ELR (cell line): ENCODE measurements at regions not wholly inside any gene's neighbourhood (a gene's known extent, or its start where the extent isn't known, plus 50 kb on each side); places are given as distances from the start of the nearest gene placed in this dataset.

ENCODE experiments used
- DNase-seq: peaks from one replicate; pipeline ENCODE4 v3.0.0-alpha.2; 2015; ENCODE audit warnings: low read depth

DNA sequence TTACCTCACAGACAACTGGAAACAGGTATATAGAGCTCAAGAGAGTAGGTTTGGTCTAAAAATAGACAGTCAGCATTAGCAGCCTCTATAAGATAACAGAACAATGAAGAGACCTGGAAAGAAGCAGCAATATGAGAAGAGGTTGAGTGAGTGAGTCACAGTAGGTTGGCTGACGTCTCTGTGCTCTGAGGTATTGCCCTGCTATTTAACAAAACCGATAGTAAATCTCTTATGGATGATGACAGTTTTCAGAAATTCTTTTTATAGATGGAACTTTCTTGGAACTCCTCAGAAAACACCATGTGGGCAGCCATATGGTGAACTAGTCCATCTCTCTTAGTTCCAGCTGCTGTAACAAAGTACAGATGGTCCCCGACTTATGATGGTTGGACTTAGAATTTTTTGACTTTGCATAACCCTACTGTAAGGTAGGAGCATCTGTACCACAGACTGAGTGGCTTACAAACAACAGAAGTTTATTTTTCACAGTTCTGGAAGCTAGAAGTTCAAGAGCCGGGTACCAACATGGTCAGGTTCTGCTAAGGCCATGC, 123.5 kb downstream of the MBD2 start:
- no peak for DNase-seq

- DNase-seq: no peak
Observed at GRCh38 chr18:54100466-54100865, 124.0 kb downstream of the MBD2 start.

DNA sequence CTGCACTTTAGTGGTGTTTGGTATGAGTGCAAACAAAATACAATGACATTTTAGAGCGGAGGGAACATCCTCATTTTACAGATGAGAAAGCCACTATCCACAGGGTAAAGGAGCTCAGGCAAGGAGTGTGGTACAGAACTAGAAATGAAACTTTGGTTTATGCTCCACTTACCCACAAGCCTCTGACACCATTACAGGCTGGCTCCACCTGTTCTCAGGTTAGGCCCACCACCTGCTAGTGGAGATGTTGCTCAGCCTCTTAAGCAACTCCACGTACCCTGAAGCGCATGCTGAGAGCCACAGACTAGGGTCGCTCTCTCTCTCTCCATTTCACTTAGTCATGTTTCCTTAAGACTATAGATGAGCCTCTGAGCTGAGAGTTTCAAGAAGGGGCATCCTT, 130.0 kb downstream of the MBD2 start:
- no peak for DNase-seq

- no peak for DNase-seq
Observed at GRCh38 chr18:54090856-54091255, 133.6 kb downstream of the MBD2 start.

GRCh38 chr18:54089749-54090459, 134.6 kb downstream of the MBD2 start:
- DNase-seq: no peak

DNA sequence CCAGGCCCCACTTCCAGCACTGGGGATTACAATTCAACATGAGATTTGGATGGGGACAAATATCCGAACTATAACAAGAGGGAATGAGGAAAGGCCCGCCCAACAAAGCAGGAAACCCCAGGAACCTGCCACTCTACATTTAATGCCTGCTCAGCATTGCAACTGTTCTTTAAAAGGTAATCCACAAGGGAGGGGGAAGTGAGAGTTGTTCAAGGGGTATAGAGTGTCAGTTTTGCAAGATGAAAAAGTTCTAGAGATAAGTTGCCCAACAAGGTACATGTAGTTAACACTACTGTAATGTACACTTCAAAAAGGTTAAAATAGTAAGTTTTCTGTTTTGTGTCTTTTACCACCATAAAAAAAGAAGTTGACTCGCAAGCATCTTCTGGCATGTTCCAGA, 137.6 kb downstream of the MBD2 start:
- DNase-seq: no peak

- DNase-seq: no peak
Observed at GRCh38 chr18:54086046-54086802, 138.2 kb downstream of the MBD2 start.

DNA sequence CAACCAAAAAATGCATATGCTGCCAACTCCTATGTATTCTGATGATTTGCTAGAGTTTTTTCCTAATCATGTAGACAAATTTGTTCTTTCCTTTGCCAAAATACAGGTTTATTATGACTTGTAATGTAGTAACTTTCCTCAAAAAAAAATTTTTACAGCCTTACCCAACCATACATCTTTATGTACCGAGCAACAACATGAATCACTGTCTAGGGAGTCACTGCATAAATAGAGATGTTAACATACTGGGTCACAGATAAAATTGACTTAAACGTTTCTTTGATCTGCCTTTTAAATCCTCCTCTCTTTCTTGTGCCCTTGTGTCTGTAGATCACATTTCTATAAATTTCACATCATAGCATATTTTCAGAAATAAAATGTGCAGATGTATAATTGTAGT, 143.6 kb downstream of the MBD2 start:
- DNase-seq: no peak

- no peak for DNase-seq
Observed at GRCh38 chr18:54076166-54076565, 148.3 kb downstream of the MBD2 start.

DNA sequence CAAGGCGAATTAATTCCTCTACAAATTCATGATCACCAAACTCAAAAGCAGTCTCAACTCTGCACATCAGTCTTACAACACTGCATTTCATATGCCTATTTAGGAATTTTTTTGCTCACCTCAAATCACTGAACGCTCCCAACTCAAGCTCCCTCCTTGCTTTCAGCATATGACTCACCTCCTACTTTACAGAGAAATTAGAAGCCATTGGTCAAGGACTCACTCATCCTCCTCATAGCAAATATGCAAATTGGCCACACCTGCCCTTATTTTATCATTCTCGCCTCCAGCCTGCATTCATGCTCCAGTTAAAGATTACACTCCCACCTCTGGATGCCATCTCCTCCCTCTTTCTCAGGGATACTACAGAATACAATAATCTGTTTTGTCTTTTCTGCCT, 148.8 kb downstream of the MBD2 start:
- no peak for DNase-seq

DNA sequence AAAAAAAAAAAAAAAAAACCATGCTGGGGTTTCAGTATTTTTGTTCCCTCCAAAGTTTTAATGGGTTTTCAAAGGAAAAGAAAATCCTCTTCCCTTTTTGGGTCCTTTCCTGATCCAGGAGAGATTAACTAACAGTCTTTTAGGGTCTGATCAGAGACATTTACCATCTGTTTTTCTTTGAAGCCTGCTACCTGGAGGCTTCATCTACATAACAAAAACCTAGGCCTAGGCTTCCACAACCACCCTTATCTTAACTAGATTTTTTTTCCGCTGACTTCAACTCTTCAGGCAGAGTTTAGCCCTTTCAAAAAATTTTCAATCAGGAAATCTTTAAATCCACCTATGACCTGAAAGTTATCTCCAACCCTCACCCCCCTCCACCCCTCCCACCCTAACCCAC, 154.7 kb downstream of the MBD2 start:
- no peak for DNase-seq

DNA sequence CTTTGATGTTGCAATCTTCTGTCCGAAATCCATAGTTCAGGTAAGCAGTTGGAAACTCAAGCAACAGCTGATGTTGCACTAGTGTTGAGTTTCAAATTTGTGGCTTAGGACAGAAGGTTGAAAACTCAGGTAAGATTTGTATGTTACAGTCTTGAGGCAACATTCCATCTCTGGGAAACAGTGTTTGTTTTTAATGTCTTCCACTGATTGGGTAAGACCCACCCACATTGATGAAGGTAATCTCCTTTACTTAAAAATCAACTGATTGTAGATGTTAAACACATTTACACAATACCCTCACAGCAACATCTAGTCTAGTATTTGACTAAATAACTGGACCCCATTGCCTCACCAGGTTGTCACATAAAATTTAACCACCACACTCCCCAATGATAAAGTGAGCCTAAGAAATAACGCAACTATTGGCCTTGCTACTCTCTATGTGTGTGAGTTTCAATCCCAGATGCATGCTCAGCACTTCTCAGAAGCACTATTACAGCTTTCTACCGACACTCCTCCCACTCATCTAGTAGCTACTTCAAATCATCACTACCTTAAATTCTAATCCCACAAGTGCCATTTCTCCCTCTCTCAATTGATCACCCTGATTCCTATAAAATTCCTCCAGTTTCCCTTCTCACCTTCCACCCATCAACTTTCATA, 164.0 kb downstream of the MBD2 start:
- no peak for DNase-seq

- DNase-seq: no peak
Observed at GRCh38 chr18:54052732-54053429, 171.6 kb downstream of the MBD2 start.

DNA sequence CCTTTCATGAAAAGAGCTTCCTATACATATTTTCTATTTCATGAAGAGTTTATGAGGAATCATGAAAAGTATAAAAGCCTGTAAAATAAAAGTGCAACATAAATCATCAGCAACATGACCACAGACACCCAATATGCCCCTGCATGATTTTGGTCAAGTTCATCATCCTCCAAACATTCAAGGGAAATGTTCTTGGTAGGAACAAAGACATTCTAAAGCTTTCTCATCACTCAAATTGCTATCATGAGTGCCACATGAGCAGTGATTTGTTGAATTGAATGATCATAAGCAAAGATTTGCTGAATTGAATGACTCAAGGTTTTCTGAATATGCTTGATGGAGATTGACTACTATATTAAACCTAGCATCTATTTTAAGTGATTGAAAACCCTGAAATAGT, 172.2 kb downstream of the MBD2 start:
- no peak for DNase-seq

- no peak for DNase-seq
Observed at GRCh38 chr18:54043484-54044251, 180.8 kb downstream of the MBD2 start.

DNA sequence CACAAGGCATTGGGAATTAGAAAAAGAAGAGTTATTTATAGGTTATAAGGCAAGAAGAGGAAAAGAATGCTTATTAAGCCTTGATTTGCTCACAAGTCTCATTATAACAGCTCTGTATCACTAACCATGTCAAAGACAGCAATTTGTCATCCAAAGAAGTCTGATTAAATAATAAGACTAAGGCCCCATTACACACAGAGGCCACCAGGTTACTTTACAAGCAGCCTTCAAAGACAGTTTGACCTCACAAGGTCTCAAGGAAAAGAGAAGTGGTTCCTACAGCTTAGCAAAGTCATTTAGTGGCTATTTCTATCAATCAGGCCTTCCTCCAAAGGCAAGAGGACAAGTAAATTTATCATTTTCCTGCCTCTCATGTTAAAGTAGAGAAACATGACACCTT, 188.5 kb downstream of the MBD2 start:
- DNase-seq: no peak

GRCh38 chr18:54033052-54033451, 191.4 kb downstream of the MBD2 start:
- DNase-seq: no peak

GRCh38 chr18:54032412-54032811, 192.1 kb downstream of the MBD2 start:
- DNase-seq: no peak

DNA sequence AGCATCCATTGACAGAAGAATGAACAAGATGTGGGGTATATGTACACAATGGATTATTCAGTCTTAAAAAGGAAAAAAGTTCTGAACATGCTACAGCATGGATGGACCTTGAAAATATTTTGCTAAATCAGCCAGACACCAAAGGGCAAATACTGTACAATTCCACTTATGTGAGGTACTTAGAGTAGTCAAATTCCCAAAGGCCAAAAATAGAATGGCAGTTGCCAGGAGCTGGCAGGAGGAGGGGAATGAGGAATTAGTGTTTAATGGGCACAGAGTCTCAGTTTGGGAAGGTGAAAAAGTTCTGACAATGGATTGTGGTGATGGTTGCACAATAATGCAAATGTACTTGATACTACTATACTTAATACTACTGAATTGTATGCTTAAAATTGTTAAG, 193.2 kb downstream of the MBD2 start:
- no peak for DNase-seq

DNA sequence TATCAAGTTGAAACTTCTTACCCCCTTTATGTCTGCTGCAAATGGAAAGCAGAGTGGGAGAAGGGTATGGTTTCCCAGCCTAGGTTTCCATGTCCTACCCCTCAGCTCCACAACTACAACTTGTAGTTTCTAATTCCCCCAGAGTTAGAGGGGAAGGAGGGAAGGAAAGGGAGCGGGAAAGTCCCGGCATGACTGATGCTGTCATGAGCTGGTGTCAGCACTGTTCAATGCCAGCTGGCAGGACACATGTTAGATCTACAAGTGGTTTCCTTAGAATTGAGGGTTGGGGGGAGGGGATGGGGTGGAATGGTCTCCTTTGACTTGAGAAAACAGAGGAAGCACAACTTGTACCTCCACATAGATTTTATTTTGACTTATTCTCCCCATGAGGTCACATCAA, 194.0 kb downstream of the MBD2 start:
- no peak for DNase-seq

DNA sequence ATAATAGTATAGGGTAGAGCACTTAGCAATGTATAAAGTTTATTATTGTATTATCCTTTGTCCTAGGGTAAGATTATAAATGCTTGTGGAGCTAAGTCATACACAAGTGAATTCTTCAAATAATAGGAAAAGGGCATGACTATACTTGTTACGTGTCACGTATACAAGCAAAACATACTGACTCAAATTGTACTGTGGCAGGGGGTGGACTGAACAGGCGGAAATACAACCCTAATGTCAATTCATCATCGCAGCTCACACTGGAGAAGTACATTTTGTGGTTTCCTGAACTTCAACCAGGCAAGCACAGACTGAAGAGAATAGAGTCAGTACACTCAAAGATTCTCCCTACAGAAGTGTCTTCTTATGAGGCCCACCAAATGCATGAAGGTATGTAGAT, 201.0 kb downstream of the MBD2 start:
- peak; percentile 51 for DNase-seq

GRCh38 chr18:54020966-54021365, 203.5 kb downstream of the MBD2 start:
- DNase-seq: no peak
